ENCODE measurements at regions not wholly inside any gene's neighbourhood (a gene's known extent, or its start where the extent isn't known, plus 50 kb on each side); places are given as distances from the start of the nearest gene placed in this dataset.
"Not testable (repeated sequence)": the region's sequence is repeated elsewhere in the genome, so short reads cannot be mapped to it uniquely, and the experiment has no call there.

GRCh38 chr6:132126150-132126549 lies 175.0 kb upstream of the CCN2 start:
- DNase-seq (ENCODE audit: low spot score) = no peak
- TF ChIP-seq CTCF (IDR thresholded peaks at IDR 0.05; ENCODE audit: extremely low read depth, missing control alignments) = no peak

DNA sequence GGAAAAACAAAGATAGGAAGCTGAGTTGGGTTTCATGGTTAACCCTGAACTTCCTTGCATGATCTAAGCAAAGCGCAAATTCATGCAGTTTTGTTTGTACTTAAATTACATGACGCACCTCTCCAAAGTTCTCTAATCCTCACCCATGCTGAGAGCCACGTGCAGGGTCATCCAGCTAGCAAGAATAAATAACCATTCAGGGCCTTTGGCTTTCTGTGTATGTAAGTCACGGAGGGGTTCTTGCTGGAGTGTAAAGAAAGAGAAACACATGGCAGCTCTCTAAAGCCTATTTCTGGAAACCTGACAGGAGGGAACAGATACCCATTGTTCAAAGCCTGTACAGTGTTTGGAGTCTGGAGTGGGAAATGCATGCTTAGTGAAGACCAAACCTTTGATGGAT lies 171.7 kb upstream of the CCN2 start:
- TF ChIP-seq CTCF (IDR thresholded peaks at IDR 0.05; ENCODE audit: extremely low read depth, missing control alignments) = no peak
- no peak for DNase-seq (ENCODE audit: low spot score)

GRCh38 chr6:132122176-132122575 lies 171.0 kb upstream of the CCN2 start:
- no peak for TF ChIP-seq CTCF (IDR thresholded peaks at IDR 0.05; ENCODE audit: extremely low read depth, missing control alignments)
- DNase-seq (ENCODE audit: low spot score) = no peak

DNA sequence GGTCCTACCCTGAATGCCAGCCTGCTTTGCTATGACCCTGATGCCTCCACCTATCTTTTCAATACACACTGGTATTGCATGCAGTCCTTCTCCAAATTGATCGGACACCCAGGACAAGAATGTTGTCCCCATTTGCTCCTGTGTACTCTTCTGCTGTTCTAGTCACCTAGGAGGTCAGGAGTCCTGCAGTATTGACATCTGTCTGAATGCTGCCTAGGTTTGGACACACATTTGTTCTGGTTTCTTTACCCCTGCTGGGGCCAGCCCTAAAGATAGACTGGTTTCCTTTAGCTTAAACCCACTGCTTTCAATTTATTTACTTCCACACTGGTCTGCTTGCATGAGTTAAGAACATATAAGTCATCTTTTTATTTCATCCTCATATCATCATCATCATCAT lies 167.0 kb upstream of the CCN2 start:
- no peak for DNase-seq (ENCODE audit: low spot score)
- no peak for TF ChIP-seq CTCF (IDR thresholded peaks at IDR 0.05; ENCODE audit: extremely low read depth, missing control alignments)

DNA sequence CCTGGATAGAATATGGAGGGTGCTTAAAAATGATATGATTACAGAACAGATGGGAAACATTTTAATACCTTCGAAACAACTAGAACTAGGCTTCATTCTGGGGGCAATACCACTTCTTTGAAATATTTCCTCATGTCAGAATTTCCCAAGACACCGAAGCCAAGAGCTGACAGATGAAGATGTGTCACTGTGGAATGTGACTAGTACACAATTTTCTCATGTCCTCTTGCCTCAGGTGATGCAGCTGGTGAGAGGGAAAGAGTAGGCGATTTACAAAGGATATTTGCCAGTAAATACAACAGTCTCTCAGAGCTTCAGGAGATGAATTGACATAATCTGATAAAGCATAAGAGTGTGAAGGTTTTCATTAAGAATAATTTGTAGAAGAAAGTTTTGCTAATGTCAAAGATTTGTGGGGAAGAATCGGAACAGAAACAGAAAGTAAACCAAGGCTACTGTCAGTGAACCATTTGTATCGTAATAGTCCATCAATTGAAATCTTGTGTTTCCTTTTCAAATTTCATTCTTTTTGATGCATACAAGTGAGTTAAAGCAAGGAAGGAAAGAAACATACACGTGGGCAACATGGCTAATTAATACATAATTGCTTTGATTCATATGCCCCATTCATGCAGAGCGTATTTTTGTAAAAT lies 164.7 kb upstream of the CCN2 start:
- no peak for TF ChIP-seq CTCF (IDR thresholded peaks at IDR 0.05; ENCODE audit: extremely low read depth, missing control alignments)
- no peak for DNase-seq (ENCODE audit: low spot score)

DNA sequence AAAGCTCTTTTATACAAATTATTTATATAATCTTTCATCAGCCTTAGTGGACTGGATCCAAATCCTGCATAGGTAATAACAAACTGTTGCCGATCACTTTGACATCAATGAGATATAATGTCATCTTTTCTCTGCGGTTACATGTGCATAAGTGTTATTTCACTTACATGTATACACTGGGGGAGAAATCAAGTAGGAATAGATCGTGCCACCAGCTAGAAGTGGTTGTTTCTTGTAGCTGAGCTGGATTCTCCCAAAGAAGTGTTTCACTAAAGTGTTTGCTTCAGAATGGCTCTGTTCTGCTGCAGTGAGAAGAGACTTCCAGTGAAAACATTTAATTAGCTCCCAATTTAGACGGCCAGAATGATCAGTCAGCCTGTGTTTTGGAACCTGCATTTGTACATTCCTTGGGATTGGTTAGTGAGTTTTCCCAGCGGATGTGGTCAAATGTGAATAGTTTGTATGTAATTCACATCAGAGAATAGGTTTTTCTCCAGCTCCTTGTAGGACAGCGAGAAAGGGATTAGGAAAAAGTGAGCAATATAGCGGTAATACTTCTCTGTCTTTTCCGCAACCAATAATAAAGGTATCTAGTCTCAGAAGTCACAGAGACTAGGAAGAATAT lies 163.1 kb upstream of the CCN2 start:
- no peak for TF ChIP-seq CTCF (IDR thresholded peaks at IDR 0.05; ENCODE audit: extremely low read depth, missing control alignments)
- DNase-seq (ENCODE audit: low spot score) = no peak

GRCh38 chr6:132109752-132110151 lies 158.6 kb upstream of the CCN2 start:
- DNase-seq (ENCODE audit: low spot score) = not testable (repeated sequence)

GRCh38 chr6:132107896-132108295 lies 156.7 kb upstream of the CCN2 start:
- TF ChIP-seq CTCF (IDR thresholded peaks at IDR 0.05; ENCODE audit: extremely low read depth, missing control alignments) = no peak
- DNase-seq (ENCODE audit: low spot score) = no peak
